ENCODE measurements at regions not wholly inside any gene's neighbourhood (a gene's known extent, or its start where the extent isn't known, plus 50 kb on each side); places are given as distances from the start of the nearest gene placed in this dataset.

DNA sequence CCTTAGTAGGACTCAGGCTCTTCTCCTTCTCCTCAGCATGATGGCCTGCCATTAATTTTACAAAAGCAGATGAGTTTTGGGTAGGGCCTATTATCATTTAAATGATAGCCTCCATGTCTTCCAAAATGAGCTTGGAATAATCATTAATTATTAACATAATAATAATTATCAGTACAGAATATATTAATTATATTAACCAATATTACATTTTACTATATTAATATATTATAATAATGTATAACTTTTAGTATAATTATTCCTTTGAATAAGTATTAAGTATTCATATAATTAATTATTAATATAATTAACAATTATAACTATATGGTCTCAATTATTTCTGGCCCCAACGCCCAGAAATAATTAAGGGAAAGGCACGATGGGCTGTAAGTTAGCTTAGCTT, 318.6 kb upstream of the ADGRL4 start:
- Histone ChIP-seq H3K4me1 (replicated peaks) (no peaks in the 10 kb centered on the region), H3K9me3 (no peaks in the 10 kb centered on the region), H3K36me3 (no peaks in the 10 kb centered on the region), H3K4me3 (no peak overlapping the region), H3K27ac (no peak overlapping the region), H3K27me3 (replicated peaks; ENCODE audit: insufficient read depth) (no peaks in the 10 kb centered on the region)
- WGBS = 97% methylated on average over 2 of the region's 2 CpGs
- intact Hi-C loops (cut with DNase I) = no loop called here
- TF ChIP-seq POLR2AphosphoS5 (IDR thresholded peaks at IDR 0.05) (no peak), POLR2A (IDR thresholded peaks at IDR 0.05) (no peak)
- TF ChIP-seq, protein P1, sequence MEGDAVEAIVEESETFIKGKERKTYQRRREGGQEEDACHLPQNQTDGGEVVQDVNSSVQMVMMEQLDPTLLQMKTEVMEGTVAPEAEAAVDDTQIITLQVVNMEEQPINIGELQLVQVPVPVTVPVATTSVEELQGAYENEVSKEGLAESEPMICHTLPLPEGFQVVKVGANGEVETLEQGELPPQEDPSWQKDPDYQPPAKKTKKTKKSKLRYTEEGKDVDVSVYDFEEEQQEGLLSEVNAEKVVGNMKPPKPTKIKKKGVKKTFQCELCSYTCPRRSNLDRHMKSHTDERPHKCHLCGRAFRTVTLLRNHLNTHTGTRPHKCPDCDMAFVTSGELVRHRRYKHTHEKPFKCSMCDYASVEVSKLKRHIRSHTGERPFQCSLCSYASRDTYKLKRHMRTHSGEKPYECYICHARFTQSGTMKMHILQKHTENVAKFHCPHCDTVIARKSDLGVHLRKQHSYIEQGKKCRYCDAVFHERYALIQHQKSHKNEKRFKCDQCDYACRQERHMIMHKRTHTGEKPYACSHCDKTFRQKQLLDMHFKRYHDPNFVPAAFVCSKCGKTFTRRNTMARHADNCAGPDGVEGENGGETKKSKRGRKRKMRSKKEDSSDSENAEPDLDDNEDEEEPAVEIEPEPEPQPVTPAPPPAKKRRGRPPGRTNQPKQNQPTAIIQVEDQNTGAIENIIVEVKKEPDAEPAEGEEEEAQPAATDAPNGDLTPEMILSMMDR (IDR thresholded peaks at IDR 0.05) = no peak
- DNase-seq (ENCODE audit: low spot score) = no peak

DNA sequence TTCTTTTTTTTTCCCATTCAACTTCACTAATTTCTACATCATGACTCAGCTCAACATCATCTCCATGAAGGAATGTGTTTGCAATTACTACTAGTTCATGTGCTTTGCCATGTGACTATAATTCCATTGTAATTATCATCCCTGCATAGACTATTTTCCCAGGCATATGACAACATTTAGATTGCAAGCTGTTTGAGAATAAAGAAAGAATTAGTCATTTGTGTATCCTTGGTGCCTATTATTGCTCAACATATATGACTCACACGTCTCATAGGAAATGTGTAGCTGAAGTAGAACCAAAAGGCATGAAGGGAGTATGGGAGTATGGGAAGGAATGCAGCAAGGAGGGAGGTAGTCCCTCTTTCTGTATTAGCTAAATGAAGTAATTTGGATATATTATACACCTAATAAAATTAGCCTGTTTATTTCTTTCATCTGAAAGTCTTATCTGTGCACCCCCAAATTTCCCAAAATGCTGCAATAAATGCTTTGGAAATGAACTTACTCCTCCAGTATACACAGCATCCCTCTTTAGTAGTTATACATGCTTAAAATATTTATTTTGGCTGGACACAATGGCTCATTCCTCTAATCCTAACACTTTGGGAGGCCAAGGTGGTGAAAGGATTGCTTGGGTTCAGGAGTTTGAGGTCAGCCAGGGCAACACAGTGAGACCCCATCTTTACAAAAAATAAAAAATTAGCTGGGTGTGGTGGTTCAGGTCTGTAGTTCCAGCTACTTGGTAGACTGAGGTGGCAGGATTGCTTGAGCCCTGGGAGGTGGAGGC, 316.9 kb upstream of the ADGRL4 start:
- Histone ChIP-seq H3K36me3 (no peaks in the 10 kb centered on the region), H3K4me3 (no peak overlapping the region), H3K27me3 (replicated peaks; ENCODE audit: insufficient read depth) (no peaks in the 10 kb centered on the region), H3K4me1 (replicated peaks) (no peaks in the 10 kb centered on the region), H3K9me3 (no peaks in the 10 kb centered on the region), H3K27ac (no peak overlapping the region)
- no peak for DNase-seq (ENCODE audit: low spot score)
- 61% methylated on average over 1 of the region's 1 CpG for WGBS
- TF ChIP-seq POLR2A (IDR thresholded peaks at IDR 0.05) (no peak), POLR2AphosphoS5 (IDR thresholded peaks at IDR 0.05) (no peak)
- TF ChIP-seq, protein P1 (IDR thresholded peaks at IDR 0.05) = no peak
- intact Hi-C loops (cut with DNase I) = no loop called here

DNA sequence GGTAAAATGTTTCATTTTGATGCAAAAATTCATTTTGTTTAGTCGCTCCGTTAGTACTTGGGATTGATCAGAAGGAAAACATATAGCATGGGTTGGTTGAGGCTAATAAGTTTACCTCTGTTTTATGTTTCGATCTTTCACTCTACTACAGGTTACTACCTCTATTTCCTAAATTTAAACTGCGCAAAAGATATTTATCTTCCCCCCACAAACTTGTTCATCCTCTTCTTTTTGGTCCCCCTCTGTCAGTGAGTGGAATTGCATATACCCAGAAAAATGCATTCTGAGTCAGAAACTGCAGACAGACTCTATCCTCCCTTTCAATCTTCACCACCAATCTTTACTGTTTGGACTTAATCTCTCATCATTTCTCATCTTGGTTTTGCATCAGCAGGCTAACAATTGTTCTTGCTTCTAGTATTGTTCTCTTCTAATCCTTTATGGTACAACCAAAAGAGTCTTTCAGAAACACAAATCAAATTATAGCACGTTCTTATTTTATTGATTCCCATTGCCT, 316.0 kb upstream of the ADGRL4 start:
- intact Hi-C loops (cut with DNase I) = no loop called here
- Histone ChIP-seq H3K9me3 (no peaks in the 10 kb centered on the region), H3K36me3 (no peaks in the 10 kb centered on the region), H3K4me1 (replicated peaks) (no peaks in the 10 kb centered on the region), H3K27me3 (replicated peaks; ENCODE audit: insufficient read depth) (no peaks in the 10 kb centered on the region), H3K27ac (no peak overlapping the region), H3K4me3 (no peak overlapping the region)
- TF ChIP-seq POLR2A (IDR thresholded peaks at IDR 0.05) (no peak), POLR2AphosphoS5 (IDR thresholded peaks at IDR 0.05) (no peak)
- TF ChIP-seq, protein P1 (IDR thresholded peaks at IDR 0.05) = no peak
- no peak for DNase-seq (ENCODE audit: low spot score)
- WGBS = 95% methylated on average over 5 of the region's 5 CpGs

DNA sequence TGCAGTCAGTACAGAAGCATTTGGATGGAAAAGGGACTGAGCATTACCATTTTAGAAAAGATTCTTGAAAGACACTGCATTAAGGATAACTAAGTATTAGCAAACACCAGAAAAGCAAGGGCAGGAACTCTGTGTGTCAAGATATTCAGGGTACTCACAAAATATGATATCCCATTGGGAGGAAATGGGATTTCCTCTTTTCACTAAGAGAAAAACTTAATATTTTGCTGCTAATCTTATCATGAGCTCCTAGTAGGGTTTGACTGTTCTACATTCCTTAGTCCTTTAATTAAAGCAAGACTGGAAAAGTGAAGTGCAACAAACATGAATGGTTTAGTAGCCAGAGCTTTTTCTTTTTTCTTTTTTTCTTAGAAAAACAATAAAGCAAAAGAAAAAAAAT, 305.9 kb upstream of the ADGRL4 start:
- intact Hi-C loops (cut with DNase I) = no loop called here
- no peak for DNase-seq (ENCODE audit: low spot score)
- Histone ChIP-seq H3K9me3 (no peaks in the 10 kb centered on the region), H3K4me3 (no peak overlapping the region), H3K27me3 (replicated peaks; ENCODE audit: insufficient read depth) (no peaks in the 10 kb centered on the region), H3K36me3 (no peaks in the 10 kb centered on the region), H3K4me1 (replicated peaks) (no peaks in the 10 kb centered on the region), H3K27ac (no peak overlapping the region)
- TF ChIP-seq, protein P1 (IDR thresholded peaks at IDR 0.05) = no peak
- TF ChIP-seq POLR2A (IDR thresholded peaks at IDR 0.05) = no peak
- no peak for TF ChIP-seq POLR2AphosphoS5 (IDR thresholded peaks at IDR 0.05)

DNA sequence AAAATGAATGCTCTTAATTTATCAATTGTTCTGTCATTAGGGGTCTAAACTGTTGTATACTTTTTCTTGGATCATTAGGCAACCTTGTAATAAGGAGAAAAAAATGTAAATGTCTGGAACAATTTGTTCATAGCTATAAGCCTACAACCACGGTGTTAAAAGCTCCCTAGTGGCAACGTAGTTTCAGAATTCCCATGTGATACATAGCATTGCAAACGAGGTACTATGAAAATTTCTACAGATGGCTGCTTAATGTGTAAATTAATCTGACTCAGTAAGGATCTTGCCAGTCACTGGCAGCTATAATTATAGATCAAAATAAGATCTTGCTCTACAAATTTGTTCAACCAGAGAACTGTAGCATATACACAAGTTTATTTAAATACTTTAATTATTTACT, 304.1 kb upstream of the ADGRL4 start:
- intact Hi-C loops (cut with DNase I) = no loop called here
- Histone ChIP-seq H3K27ac (no peak overlapping the region), H3K4me3 (no peak overlapping the region), H3K36me3 (no peaks in the 10 kb centered on the region), H3K4me1 (replicated peaks) (no peaks in the 10 kb centered on the region), H3K27me3 (replicated peaks; ENCODE audit: insufficient read depth) (no peaks in the 10 kb centered on the region), H3K9me3 (no peaks in the 10 kb centered on the region)
- WGBS = 79% methylated on average over 3 of the region's 3 CpGs
- no peak for DNase-seq (ENCODE audit: low spot score)
- TF ChIP-seq POLR2AphosphoS5 (IDR thresholded peaks at IDR 0.05) (no peak), POLR2A (IDR thresholded peaks at IDR 0.05) (no peak)
- TF ChIP-seq, protein P1 (IDR thresholded peaks at IDR 0.05) = no peak

Data from prostate gland (tissue), 2 donors.